Right atrium auricular region (tissue), 2 donors: ENCODE measurements at regions not wholly inside any gene's neighbourhood (a gene's known extent, or its start where the extent isn't known, plus 50 kb on each side); places are given as distances from the start of the nearest gene placed in this dataset.

Experiments used
- DNase-seq: peaks from one replicate; pipeline ENCODE4 v3.0.0-alpha.2; 2019; ENCODE audit warnings: low spot score
- H3K27ac ChIP-seq, 2 donors: fragments of 200-600 bp; sonication (generic); 1 replicate in 1 of 2; 2 replicates in 1 of 2; pipeline ENCODE4 v1.5.1; 2016 to 2019
- H3K27me3 ChIP-seq, 2 donors: fragments of 200-600 bp; sonication (generic); one replicate each; pipeline versions ENCODE4 v1.5.1 to v1.6.0; 2017 to 2019
- H3K36me3 ChIP-seq: fragments of 200-600 bp; sonication (generic); one replicate; pipeline ENCODE4 v1.5.1; 2016
- H3K4me1 ChIP-seq, 2 donors: fragments of 200-600 bp; sonication (generic); one replicate each; pipeline versions ENCODE4 v1.5.1 to v1.6.0; 2017 to 2019
- H3K4me3 ChIP-seq, 2 donors: fragments of 200-600 bp; sonication (generic); 1 replicate in 1 of 2; 2 replicates in 1 of 2; pipeline ENCODE4 v1.5.1; 2017 to 2019; ENCODE audit warnings: mild to moderate bottlenecking in 1 of 2, moderate library complexity in 1 of 2
- H3K9me3 ChIP-seq, 2 donors: fragments of 200-600 bp; sonication (generic); one replicate each; pipeline ENCODE4 v1.5.1; 2019
- CTCF ChIP-seq, 2 donors: fragments of 200-600 bp; sonication (generic); IDR thresholded peaks; one replicate each; pipeline ENCODE4 v1.5.1; 2019; ENCODE audit warnings: antibody characterized with exemption in 2 of 2

GRCh38 chr6:28775052-28775376, 148.8 kb downstream of the TRIM27 start:
- no peak for DNase-seq
- no peak overlapping the region for H3K4me3 ChIP-seq
- no peaks in the 10 kb centered on the region for H3K9me3 ChIP-seq
- H3K27me3 ChIP-seq: peaks cover 9 to 26% of the 10 kb centered on the region in 2 donors
- H3K27ac ChIP-seq: no peak overlapping the region
- no peak for TF ChIP-seq CTCF (IDR thresholded peaks at IDR 0.05)
- no peaks in the 10 kb centered on the region for H3K36me3 ChIP-seq
- H3K4me1 ChIP-seq: no peaks in the 10 kb centered on the region

- no peak overlapping the region for H3K4me3 ChIP-seq
- TF ChIP-seq CTCF (IDR thresholded peaks at IDR 0.05): no peak
- H3K27ac ChIP-seq: no peak overlapping the region
- no peaks in the 10 kb centered on the region for H3K36me3 ChIP-seq
- H3K4me1 ChIP-seq: no peaks in the 10 kb centered on the region
- no peak for DNase-seq
- H3K27me3 ChIP-seq: peaks cover 9 to 26% of the 10 kb centered on the region in 2 donors
- H3K9me3 ChIP-seq: no peaks in the 10 kb centered on the region
Observed at GRCh38 chr6:28775405-28776129, 148.2 kb downstream of the TRIM27 start.

GRCh38 chr6:28776269-28777146, 147.3 kb downstream of the TRIM27 start:
- Histone ChIP-seq H3K36me3 (no peaks in the 10 kb centered on the region), H3K9me3 (no peaks in the 10 kb centered on the region), H3K27me3 (peaks cover 9 to 27% of the 10 kb centered on the region in 2 donors), H3K27ac (no peak overlapping the region), H3K4me3 (no peak overlapping the region), H3K4me1 (no peaks in the 10 kb centered on the region)
- DNase-seq: no peak
- no peak for TF ChIP-seq CTCF (IDR thresholded peaks at IDR 0.05)

GRCh38 chr6:28777147-28777461, 146.7 kb downstream of the TRIM27 start:
- Histone ChIP-seq H3K4me3 (no peak overlapping the region), H3K9me3 (no peaks in the 10 kb centered on the region), H3K4me1 (no peaks in the 10 kb centered on the region), H3K27ac (no peak overlapping the region), H3K36me3 (no peaks in the 10 kb centered on the region), H3K27me3 (peaks cover 9 to 27% of the 10 kb centered on the region in 2 donors)
- TF ChIP-seq CTCF (IDR thresholded peaks at IDR 0.05): no peak
- DNase-seq: no peak

GRCh38 chr6:28782113-28782673, 141.6 kb downstream of the TRIM27 start:
- no peak for DNase-seq
- no peak for TF ChIP-seq CTCF (IDR thresholded peaks at IDR 0.05)
- Histone ChIP-seq H3K36me3 (no peaks in the 10 kb centered on the region), H3K27ac (no peak overlapping the region), H3K27me3 (peaks cover 9 to 18% of the 10 kb centered on the region in 2 donors), H3K4me1 (no peaks in the 10 kb centered on the region), H3K4me3 (no peak overlapping the region), H3K9me3 (no peaks in the 10 kb centered on the region)
